Endothelial cell of umbilical vein (primary cell): ENCODE measurements at regions not wholly inside any gene's neighbourhood (a gene's known extent, or its start where the extent isn't known, plus 50 kb on each side); places are given as distances from the start of the nearest gene placed in this dataset.

Source experiments
- BruUV-seq: library from RNA; stranded (reverse); fragments of 400-500 nt; replicated peaks from 2 replicates; lab custom pipeline; 2021; lab: Mats Ljungman, UMichigan
- CTCF ChIA-PET: fragments of 300-600, 350-600 bp; sonication (Branson Sonifier 250); formaldehyde crosslinking; loops from one replicate; lab custom pipeline; 2021; ENCODE audit warnings: antibody characterized with exemption, inconsistent platforms; lab: Charles Lee
- POLR2A ChIA-PET: fragments of 300-600, 350-600 bp; sonication (Branson Sonifier 250); formaldehyde crosslinking; loops from one replicate; lab custom pipeline; 2021; ENCODE audit warnings: antibody characterized with exemption, inconsistent platforms; lab: Charles Lee
- DNase-seq: peaks from one replicate; pipeline ENCODE4 v3.0.0-alpha.2; 2011; ENCODE audit warnings: low read depth, low spot score
- FAIRE-seq: peaks from 2 replicates; lab custom pipeline; 2011; peaks lifted over from hg19 to GRCh38; lab: Jason Lieb, UNC
- H2AFZ ChIP-seq: 2 replicates; pipeline ENCODE4 v1.6.0; 2012; ENCODE audit warnings: low read depth, low read length, control low read depth, inconsistent platforms
- H3K27ac ChIP-seq: 2 replicates; pipeline ENCODE4 v1.5.1; 2011; ENCODE audit warnings: low read depth, mild to moderate bottlenecking, control low read depth, low read length, moderate library complexity; ENCODE audit not compliant: insufficient read depth
- H3K27me3 ChIP-seq, 2 experiments: 2 replicates each; pipeline versions ENCODE4 v1.6.0 to v1.6.1; 2011; ENCODE audit warnings: low read length in 2 of 2, mixed read lengths in 1 of 2; ENCODE audit not compliant: control insufficient read depth in 2 of 2, insufficient read depth in 2 of 2
- H3K36me3 ChIP-seq, 2 experiments: 2 replicates in 1 of 2; 3 replicates in 1 of 2; pipeline ENCODE4 v1.5.1; 2011; ENCODE audit warnings: low read length in 2 of 2, mild to moderate bottlenecking in 1 of 2, moderate library complexity in 1 of 2; ENCODE audit not compliant: control insufficient read depth in 2 of 2, insufficient read depth in 2 of 2; ENCODE audit errors: extremely low read depth in 1 of 2
- H3K4me1 ChIP-seq: 3 replicates; pipeline ENCODE4 v1.5.1; 2011; ENCODE audit warnings: mild to moderate bottlenecking, low read length; ENCODE audit not compliant: control insufficient read depth, insufficient read depth; ENCODE audit errors: extremely low read depth
- H3K4me2 ChIP-seq: 2 replicates; pipeline ENCODE4 v1.6.1; 2011; ENCODE audit warnings: low read length, control low read depth, mixed read lengths; ENCODE audit not compliant: insufficient read depth
- H3K4me3 ChIP-seq, 3 experiments: fragments of 200-600 bp in 1 of 3; sonication (generic), shearing (Covaris generic) in 1 of 3; replicated peaks in 1 of 3; 2 replicates each; pipeline ENCODE4 v1.5.1; 2011 to 2016; ENCODE audit warnings: control low read depth in 3 of 3, low read length in 3 of 3, mild to moderate bottlenecking in 2 of 3, inconsistent platforms in 1 of 3, low read depth in 1 of 3, moderate library complexity in 1 of 3; ENCODE audit not compliant: insufficient read depth in 1 of 3
- H3K79me2 ChIP-seq: 2 replicates; pipeline ENCODE4 v1.6.0; 2012; ENCODE audit warnings: low read length, inconsistent platforms; ENCODE audit not compliant: control insufficient read depth, insufficient read depth
- H3K9ac ChIP-seq: replicated peaks from 2 replicates; pipeline ENCODE3; 2011; ENCODE audit warnings: low read length, control low read depth; ENCODE audit not compliant: insufficient read depth; ENCODE audit errors: extremely low read depth
- H3K9me1 ChIP-seq: replicated peaks from 3 replicates; pipeline ENCODE4 v1.6.0; 2011; ENCODE audit warnings: mild to moderate bottlenecking, low read length; ENCODE audit not compliant: control insufficient read depth, insufficient read depth; ENCODE audit errors: extremely low read depth
- H3K9me3 ChIP-seq: replicated peaks from 2 replicates; pipeline ENCODE4 v1.5.1; 2012; ENCODE audit warnings: low read length, inconsistent platforms; ENCODE audit not compliant: control insufficient read depth, insufficient read depth
- H4K20me1 ChIP-seq: replicated peaks from 2 replicates; pipeline ENCODE3; 2011; ENCODE audit warnings: mild to moderate bottlenecking, low read length; ENCODE audit not compliant: control insufficient read depth, insufficient read depth; ENCODE audit errors: extremely low read depth
- CTCF ChIP-seq, 2 donors: IDR thresholded peaks; 1 replicate in 1 of 2; 2 replicates in 1 of 2; pipeline ENCODE4 v1.5.1; 2011; ENCODE audit warnings: low read length in 2 of 2, mild to moderate bottlenecking in 2 of 2, moderate library complexity in 2 of 2, control low read depth in 1 of 2, inconsistent platforms in 1 of 2, low read depth in 1 of 2; ENCODE audit not compliant: insufficient read depth in 1 of 2; ENCODE audit errors: extremely low read depth in 1 of 2
- EZH2 ChIP-seq: IDR thresholded peaks from 2 replicates; pipeline ENCODE4 v1.6.1; 2012; ENCODE audit warnings: borderline replicate concordance, low read depth, mild to moderate bottlenecking, moderate library complexity, low read length, inconsistent platforms; ENCODE audit not compliant: severe bottlenecking
- FOS ChIP-seq: IDR thresholded peaks from 2 replicates; pipeline ENCODE4 v1.6.1; 2011; ENCODE audit warnings: mild to moderate bottlenecking, low read length, moderate library complexity, borderline replicate concordance; ENCODE audit not compliant: insufficient read depth
- GATA2 ChIP-seq: IDR thresholded peaks from 2 replicates; pipeline ENCODE4 v1.7.0; 2011; ENCODE audit warnings: low read depth, mild to moderate bottlenecking, moderate library complexity, mixed read lengths, low read length; ENCODE audit not compliant: insufficient read length, insufficient read depth
- JUN ChIP-seq: IDR thresholded peaks from 2 replicates; pipeline ENCODE4 v1.6.1; 2011; ENCODE audit warnings: borderline replicate concordance, low read depth; ENCODE audit not compliant: insufficient read length, insufficient read depth
- MAX ChIP-seq: IDR thresholded peaks from 2 replicates; pipeline ENCODE4 v1.6.1; 2011; ENCODE audit not compliant: insufficient read depth, insufficient read length
- MYC ChIP-seq: IDR thresholded peaks from one replicate; pipeline ENCODE4 v1.6.1; 2011; ENCODE audit warnings: mild to moderate bottlenecking, low read depth, low read length
- POLR2A ChIP-seq: IDR thresholded peaks from 2 replicates; pipeline ENCODE4 v1.6.1; 2012; ENCODE audit warnings: low read depth, mild to moderate bottlenecking, control low read depth, low read length
- POLR2AphosphoS5 ChIP-seq: IDR thresholded peaks from 2 replicates; pipeline ENCODE4 v1.6.1; 2012; ENCODE audit warnings: low read depth, mild to moderate bottlenecking, control low read depth, low read length, moderate library complexity; ENCODE audit not compliant: insufficient read depth
- dilution Hi-C: fragments of 300-500 bp; cut with MboI; formaldehyde crosslinking; loops from one replicate; pipeline ENCODE4 v1.15.0; 2019; ENCODE audit warnings: low sequenced_read_pairs; ENCODE audit not compliant: extremely low pct_ligation_motif_present
- intact Hi-C: fragments of 100-400 bp; cut with micrococcal nuclease; formaldehyde crosslinking; loops from one replicate; pipeline ENCODE4 v1.10.0; 2022

GRCh38 chrX:39452401-39452800 lies 645.4 kb downstream of the BCOR start:
- no peak overlapping the region for H3K27ac ChIP-seq
- no peaks in the 10 kb centered on the region for H3K4me1 ChIP-seq
- H3K9ac ChIP-seq, result no peak overlapping the region
- H4K20me1 ChIP-seq, result no peaks in the 10 kb centered on the region
- DNase-seq, result no peak
- no peak for TF ChIP-seq POLR2AphosphoS5
- no peak for TF ChIP-seq GATA2
- no peak for TF ChIP-seq CTCF (IDR thresholded peaks at IDR 0.05; ENCODE audit: extremely low read depth in 1 of 2, insufficient read depth in 1 of 2, low read depth in 1 of 2, low read length in 2 of 2)
- no peak for TF ChIP-seq POLR2A
- no peak for TF ChIP-seq MYC
- TF ChIP-seq MAX, result no peak
- no peak for TF ChIP-seq FOS
- no peak for TF ChIP-seq EZH2
- TF ChIP-seq JUN, result no peak
- no peak overlapping the region for H3K4me2 ChIP-seq
- no TSS peak for BruUV-seq
- dilution Hi-C loops (no loop called here), intact Hi-C loops (no loop called here)
- no peaks in the 10 kb centered on the region for H3K79me2 ChIP-seq
- no peaks in the 10 kb centered on the region for H3K9me1 ChIP-seq
- H3K4me3 ChIP-seq, result no peak overlapping the region
- ChIA-PET POLR2A (no interaction called here), CTCF (no interaction called here)
- H3K36me3 ChIP-seq, result no peaks in the 10 kb centered on the region
- no peaks in the 10 kb centered on the region for H3K9me3 ChIP-seq
- no peak overlapping the region for H2AFZ ChIP-seq
- H3K27me3 ChIP-seq, result no peaks in the 10 kb centered on the region
- no peak for FAIRE-seq
